Activated CD4-positive, alpha-beta memory T cell treated with anti-CD3 and anti-CD28 coated beads, Interleukin-2, amount 10 ng/mL, durations not matched to agents 7 days and 5 days (primary cell): ENCODE measurements at regions not wholly inside any gene's neighbourhood (a gene's known extent, or its start where the extent isn't known, plus 50 kb on each side); places are given as distances from the start of the nearest gene placed in this dataset.

Experiments
- CTCF ChIA-PET: fragments of 350-600 bp; sonication (Branson Sonifier 250); formaldehyde crosslinking; loops from one replicate; lab custom pipeline; 2021; ENCODE audit warnings: antibody characterized with exemption, inconsistent platforms; lab: Charles Lee
- POLR2A ChIA-PET: fragments of 350-600 bp; sonication (Branson Sonifier 250); formaldehyde crosslinking; loops from one replicate; lab custom pipeline; 2021; ENCODE audit warnings: antibody characterized with exemption; lab: Charles Lee
- DNase-seq: peaks from one replicate; pipeline ENCODE4 v3.0.0-alpha.2; 2020
- H3K27ac Mint-ChIP-seq: one replicate; pipeline ENCODE4 v1.8.0; 2021; ENCODE audit warnings: mild to moderate bottlenecking, mixed read lengths
- H3K27me3 Mint-ChIP-seq: one replicate; pipeline ENCODE4 v1.8.0; 2021; ENCODE audit warnings: mixed read lengths
- H3K36me3 Mint-ChIP-seq: one replicate; pipeline ENCODE4 v1.8.0; 2021; ENCODE audit warnings: low read depth, mixed read lengths
- H3K4me1 Mint-ChIP-seq: one replicate; pipeline ENCODE4 v1.8.0; 2021; ENCODE audit warnings: mixed read lengths
- H3K4me3 Mint-ChIP-seq: one replicate; pipeline ENCODE4 v1.8.0; 2021; ENCODE audit warnings: mild to moderate bottlenecking, mixed read lengths
- H3K9me3 Mint-ChIP-seq: one replicate; pipeline ENCODE4 v1.8.0; 2021; ENCODE audit warnings: mixed read lengths

GRCh38 chr12:126897778-126898177, 1369.2 kb upstream of the TMEM132C start:
- Mint-ChIP-seq H3K9me3 (no peaks in the 10 kb centered on the region), H3K27me3 (no peaks in the 10 kb centered on the region), H3K27ac (no peak overlapping the region), H3K4me3 (no peak overlapping the region), H3K36me3 (no peaks in the 10 kb centered on the region), H3K4me1 (no peaks in the 10 kb centered on the region)
- DNase-seq, result no peak
- ChIA-PET POLR2A (interaction anchor here (0.6 kb wide), 1 partner anchor 14 kb away, joined by 3 read pairs; no protein-coding TSS in a partner anchor), CTCF (no interaction called here)

DNA sequence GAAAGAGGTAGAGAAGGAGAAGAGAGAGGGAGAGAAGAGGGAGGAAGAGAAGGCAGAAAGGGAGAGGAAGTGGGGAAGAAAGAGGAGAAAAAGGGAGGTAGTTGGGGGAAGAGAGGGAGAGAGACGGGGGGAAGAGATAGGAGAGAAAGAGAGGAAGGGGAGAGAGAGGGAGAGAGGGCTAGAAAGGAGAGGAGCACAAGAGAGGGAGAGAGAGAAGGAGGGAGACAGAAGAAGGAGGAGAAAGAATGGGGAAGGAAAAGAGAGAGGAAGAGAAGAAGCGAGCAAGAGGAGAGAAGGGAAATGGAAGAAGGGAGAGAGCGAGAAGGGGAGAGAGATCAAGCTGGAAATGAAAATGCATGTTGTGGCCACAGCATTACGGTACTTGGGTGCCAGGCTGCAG, 1368.4 kb upstream of the TMEM132C start:
- Mint-ChIP-seq H3K4me3 (no peak overlapping the region), H3K27ac (no peak overlapping the region), H3K27me3 (no peaks in the 10 kb centered on the region), H3K9me3 (no peaks in the 10 kb centered on the region), H3K36me3 (no peaks in the 10 kb centered on the region), H3K4me1 (no peaks in the 10 kb centered on the region)
- CTCF ChIA-PET, result no interaction called here
- POLR2A ChIA-PET, result no interaction called here
- no peak for DNase-seq

- Mint-ChIP-seq H3K4me1 (no peaks in the 10 kb centered on the region), H3K27me3 (no peaks in the 10 kb centered on the region), H3K9me3 (no peaks in the 10 kb centered on the region), H3K4me3 (no peak overlapping the region), H3K36me3 (no peaks in the 10 kb centered on the region), H3K27ac (no peak overlapping the region)
- no peak for DNase-seq
- ChIA-PET POLR2A (no interaction called here), CTCF (no interaction called here)
Measured at GRCh38 chr12:126899926-126900792, 1366.8 kb upstream of the TMEM132C start.

DNA sequence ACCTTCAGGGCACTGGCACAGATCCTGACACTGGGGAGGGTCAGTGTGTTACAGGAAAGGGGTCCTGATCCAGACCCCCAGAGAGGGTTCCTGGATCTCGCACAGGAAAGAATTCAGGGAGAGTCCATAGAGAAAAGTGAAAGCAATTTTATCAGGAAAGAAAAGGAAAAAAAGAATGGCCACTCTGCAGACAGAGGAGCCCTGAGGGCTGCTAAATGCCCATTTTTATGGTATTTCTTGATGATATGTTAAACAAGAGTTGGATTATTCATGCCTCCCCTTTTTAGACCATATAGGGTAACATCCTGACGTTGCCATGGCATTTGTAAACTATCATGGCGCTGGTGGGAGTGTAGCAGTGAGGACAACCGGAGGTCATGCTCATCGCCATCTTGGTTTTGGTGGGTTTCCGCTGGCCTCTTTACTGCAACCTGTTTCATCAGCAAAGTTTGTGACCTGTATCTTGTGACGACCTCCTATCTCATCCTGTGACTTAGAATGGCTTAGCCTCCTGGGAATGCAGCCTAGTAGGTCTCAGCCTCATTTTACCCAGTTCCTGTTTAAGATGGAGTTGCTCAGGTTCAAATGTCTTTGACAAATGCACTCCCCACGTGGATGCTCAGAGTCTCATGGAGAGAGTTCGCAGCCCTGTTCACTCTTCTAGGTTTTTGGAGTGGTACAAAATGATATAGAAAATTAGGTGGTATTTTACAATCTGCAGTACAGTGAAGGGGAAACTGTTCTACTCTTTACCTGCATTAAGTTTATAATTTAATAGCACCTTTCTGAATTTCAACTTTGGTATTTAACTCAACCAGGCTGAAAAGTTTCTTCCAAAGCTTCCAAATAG, 1363.7 kb upstream of the TMEM132C start:
- H3K27me3 Mint-ChIP-seq, result no peaks in the 10 kb centered on the region
- H3K4me3 Mint-ChIP-seq, result no peak overlapping the region
- no peaks in the 10 kb centered on the region for H3K36me3 Mint-ChIP-seq
- no peak for DNase-seq
- H3K9me3 Mint-ChIP-seq, result peaks cover 4% of the 10 kb centered on the region
- CTCF ChIA-PET, result no interaction called here
- H3K27ac Mint-ChIP-seq, result no peak overlapping the region
- H3K4me1 Mint-ChIP-seq, result peaks cover 2% of the 10 kb centered on the region
- POLR2A ChIA-PET, result no interaction called here

DNA sequence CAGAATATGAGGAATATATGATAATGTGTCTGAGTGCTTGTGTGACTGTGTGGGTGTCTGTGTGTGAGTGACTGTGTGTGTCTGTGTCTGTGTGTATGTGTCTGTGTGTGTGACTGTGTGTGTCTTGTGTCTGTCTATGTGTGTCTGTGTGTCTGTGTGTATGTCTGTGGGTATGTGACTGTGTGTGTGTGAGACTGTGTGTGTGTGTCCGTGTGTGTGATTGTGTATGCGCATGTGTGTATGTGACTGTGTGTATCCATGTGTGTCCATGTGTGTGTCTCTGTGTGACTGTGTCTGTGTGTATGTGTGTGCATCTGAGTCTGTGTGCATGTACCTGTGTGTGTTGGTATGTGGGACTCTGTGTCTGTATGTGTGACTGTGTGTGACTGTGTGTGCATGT, 1361.2 kb upstream of the TMEM132C start:
- Mint-ChIP-seq H3K27ac (no peak overlapping the region), H3K4me3 (no peak overlapping the region), H3K4me1 (peaks cover 2% of the 10 kb centered on the region), H3K36me3 (no peaks in the 10 kb centered on the region), H3K27me3 (no peaks in the 10 kb centered on the region), H3K9me3 (peaks cover 4% of the 10 kb centered on the region)
- POLR2A ChIA-PET, result no interaction called here
- CTCF ChIA-PET, result no interaction called here
- no peak for DNase-seq

DNA sequence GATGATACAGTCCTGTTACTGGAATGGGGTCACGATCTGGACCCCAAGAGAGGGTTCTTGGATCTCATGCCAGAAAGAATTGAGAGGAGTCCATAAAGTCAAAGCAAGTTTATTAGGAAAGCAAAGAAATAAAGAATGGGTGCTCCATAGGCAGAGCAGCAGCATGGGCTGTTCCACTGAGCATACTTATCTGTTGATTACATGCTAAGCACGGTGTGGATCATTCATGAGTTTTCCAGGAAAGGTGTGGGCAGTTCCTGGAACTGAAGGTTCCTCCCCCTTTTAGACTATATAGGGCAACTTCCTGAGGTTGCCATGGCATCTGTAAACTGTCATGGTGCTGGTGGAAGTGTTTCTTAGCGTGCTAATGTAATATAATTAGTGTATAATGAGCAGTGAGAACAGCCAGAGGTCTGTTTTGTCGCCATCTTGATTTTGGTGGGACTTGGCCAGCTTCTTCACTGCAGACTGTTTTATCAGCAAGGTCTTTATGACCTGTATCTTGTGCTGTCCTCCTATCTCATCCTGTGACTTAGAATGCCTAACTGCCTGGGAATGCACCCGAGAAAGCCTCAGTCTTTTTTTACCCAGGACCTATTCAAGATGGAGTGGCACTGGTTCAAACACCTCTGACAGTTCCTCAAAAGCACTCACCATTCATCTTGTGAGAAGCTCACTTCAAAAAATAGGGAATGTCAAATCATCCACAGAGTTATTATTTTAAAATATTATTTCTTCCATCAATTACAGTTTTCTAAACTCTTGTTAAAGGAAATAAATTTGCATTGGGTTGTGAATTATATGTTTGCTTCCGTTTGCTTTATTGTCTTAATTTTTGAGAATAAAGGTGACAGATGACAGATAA, 1358.8 kb upstream of the TMEM132C start:
- peak; percentile 20 for DNase-seq
- ChIA-PET CTCF (no interaction called here), POLR2A (no interaction called here)
- H3K9me3 Mint-ChIP-seq, result peaks cover 4% of the 10 kb centered on the region
- no peaks in the 10 kb centered on the region for H3K27me3 Mint-ChIP-seq
- no peak overlapping the region for H3K27ac Mint-ChIP-seq
- H3K4me3 Mint-ChIP-seq, result no peak overlapping the region
- peaks cover 2% of the 10 kb centered on the region for H3K4me1 Mint-ChIP-seq
- H3K36me3 Mint-ChIP-seq, result no peaks in the 10 kb centered on the region

GRCh38 chr12:126908765-126909142, 1358.2 kb upstream of the TMEM132C start:
- Mint-ChIP-seq H3K4me1 (peaks cover 2% of the 10 kb centered on the region), H3K27me3 (no peaks in the 10 kb centered on the region), H3K36me3 (no peaks in the 10 kb centered on the region), H3K4me3 (no peak overlapping the region), H3K9me3 (peaks cover 4% of the 10 kb centered on the region), H3K27ac (no peak overlapping the region)
- CTCF ChIA-PET, result no interaction called here
- POLR2A ChIA-PET, result no interaction called here
- no peak for DNase-seq

DNA sequence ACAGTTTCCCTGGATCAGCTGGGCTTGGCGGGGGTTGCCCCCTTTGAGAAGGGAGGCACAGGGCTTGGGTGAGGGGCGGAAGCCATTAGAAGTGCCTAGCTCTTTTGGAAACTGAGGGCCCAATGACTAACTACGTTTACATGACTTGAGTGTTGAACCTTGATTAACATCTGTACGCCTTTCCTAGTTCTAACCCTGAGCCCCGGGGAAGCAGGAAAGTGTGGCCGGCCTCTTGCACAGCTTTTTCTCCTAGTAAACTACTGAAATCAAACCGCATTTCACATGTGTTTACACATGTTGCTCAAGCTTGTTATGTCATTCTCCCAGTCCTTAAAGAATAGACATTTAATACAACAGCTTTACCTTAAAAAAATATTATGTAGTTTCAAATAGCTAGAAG, 1356.4 kb upstream of the TMEM132C start:
- H3K27ac Mint-ChIP-seq, result no peak overlapping the region
- H3K36me3 Mint-ChIP-seq, result no peaks in the 10 kb centered on the region
- DNase-seq, result no peak
- no peak overlapping the region for H3K4me3 Mint-ChIP-seq
- peaks cover 4% of the 10 kb centered on the region for H3K9me3 Mint-ChIP-seq
- H3K4me1 Mint-ChIP-seq, result peaks cover 2% of the 10 kb centered on the region
- ChIA-PET POLR2A (no interaction called here), CTCF (no interaction called here)
- no peaks in the 10 kb centered on the region for H3K27me3 Mint-ChIP-seq

GRCh38 chr12:126912111-126912510, 1354.9 kb upstream of the TMEM132C start:
- Mint-ChIP-seq H3K9me3 (no peaks in the 10 kb centered on the region), H3K4me1 (peaks cover 2% of the 10 kb centered on the region), H3K27me3 (no peaks in the 10 kb centered on the region), H3K36me3 (no peaks in the 10 kb centered on the region), H3K4me3 (no peak overlapping the region), H3K27ac (no peak overlapping the region)
- ChIA-PET POLR2A (no interaction called here), CTCF (no interaction called here)
- no peak for DNase-seq

- POLR2A ChIA-PET, result no interaction called here
- CTCF ChIA-PET, result interaction anchor here (0.6 to 0.8 kb wide), 2 partner anchors 167 to 258 kb away, joined by 3 to 4 read pairs; no protein-coding TSS in a partner anchor
- Mint-ChIP-seq H3K36me3 (no peaks in the 10 kb centered on the region), H3K27ac (no peak overlapping the region), H3K9me3 (peaks cover 4% of the 10 kb centered on the region), H3K4me1 (no peaks in the 10 kb centered on the region), H3K4me3 (no peak overlapping the region), H3K27me3 (no peaks in the 10 kb centered on the region)
- DNase-seq, result no peak
Measured at GRCh38 chr12:126914170-126914793, 1352.7 kb upstream of the TMEM132C start.

DNA sequence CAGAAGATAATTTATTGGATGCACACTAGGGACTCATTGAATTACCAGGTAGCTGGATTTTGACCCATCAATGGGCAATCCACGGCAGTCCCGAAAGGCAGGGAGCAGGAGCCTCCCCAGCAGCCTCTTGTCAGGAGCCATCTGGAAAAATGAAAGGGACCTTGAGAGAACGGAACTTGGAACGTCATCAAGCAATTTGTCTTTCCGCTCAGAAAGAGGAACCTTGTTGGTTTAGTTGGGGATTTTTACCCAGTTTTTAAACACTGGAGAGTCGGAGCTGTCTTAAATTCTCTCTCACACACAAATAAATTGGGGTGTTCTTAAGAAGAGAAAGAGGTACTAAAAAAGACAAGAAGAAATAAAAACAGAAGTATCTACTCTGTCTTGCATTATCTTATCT, 1351.7 kb upstream of the TMEM132C start:
- H3K4me1 Mint-ChIP-seq, result no peaks in the 10 kb centered on the region
- no peaks in the 10 kb centered on the region for H3K27me3 Mint-ChIP-seq
- H3K9me3 Mint-ChIP-seq, result peaks cover 4% of the 10 kb centered on the region
- no peak for DNase-seq
- H3K27ac Mint-ChIP-seq, result no peak overlapping the region
- ChIA-PET POLR2A (no interaction called here), CTCF (interaction anchor here (0.5 kb wide), 2 partner anchors 109 to 1849 kb away, joined by 3 read pairs; no protein-coding TSS in a partner anchor)
- no peaks in the 10 kb centered on the region for H3K36me3 Mint-ChIP-seq
- no peak overlapping the region for H3K4me3 Mint-ChIP-seq

- no peaks in the 10 kb centered on the region for H3K9me3 Mint-ChIP-seq
- H3K4me3 Mint-ChIP-seq, result no peak overlapping the region
- no peaks in the 10 kb centered on the region for H3K27me3 Mint-ChIP-seq
- H3K36me3 Mint-ChIP-seq, result no peaks in the 10 kb centered on the region
- ChIA-PET CTCF (no interaction called here), POLR2A (no interaction called here)
- no peaks in the 10 kb centered on the region for H3K4me1 Mint-ChIP-seq
- H3K27ac Mint-ChIP-seq, result no peak overlapping the region
- no peak for DNase-seq
Measured at GRCh38 chr12:126926023-126926594, 1340.9 kb upstream of the TMEM132C start.
